Natural killer cell (primary cell): ENCODE measurements at regions not wholly inside any gene's neighbourhood (a gene's known extent, or its start where the extent isn't known, plus 50 kb on each side); places are given as distances from the start of the nearest gene placed in this dataset.

Source experiments
- ATAC-seq, 3 donors: fragments of 150-1000 bp in 2 of 3; fragments of 200-7000 bp in 1 of 3; cut with Tn5 transposase; 1 replicate in 1 of 3; 2 replicates in 2 of 3; pipeline ENCODE4 v1.10.0; 2021; ENCODE audit warnings: mild to moderate bottlenecking in 2 of 3, moderate library complexity in 2 of 3
- DNase-seq, 2 donors: peaks; one replicate each; pipeline versions ENCODE4 v3.0.0 to v3.0.0-alpha.2; 2013 to 2021; ENCODE audit warnings: mixed read lengths in 1 of 2
- H3K27ac ChIP-seq: one replicate; pipeline ENCODE4 v1.5.1; 2013; ENCODE audit warnings: mild to moderate bottlenecking, low read length
- H3K27me3 ChIP-seq: one replicate; pipeline ENCODE4 v1.6.1; 2013; ENCODE audit warnings: low read length; ENCODE audit not compliant: control insufficient read depth, insufficient read depth
- H3K36me3 ChIP-seq: one replicate; pipeline ENCODE4 v1.6.1; 2013; ENCODE audit warnings: low read length; ENCODE audit not compliant: control insufficient read depth, insufficient read depth
- H3K4me1 ChIP-seq: one replicate; pipeline ENCODE4 v1.6.1; 2013; ENCODE audit warnings: low read length; ENCODE audit not compliant: control insufficient read depth, insufficient read depth
- H3K4me3 ChIP-seq: one replicate; pipeline ENCODE4 v1.5.1; 2013; ENCODE audit warnings: low read length
- H3K9me3 ChIP-seq: one replicate; pipeline ENCODE4 v1.6.1; 2013; ENCODE audit warnings: low read length; ENCODE audit not compliant: control insufficient read depth, insufficient read depth
- H3K27ac Mint-ChIP-seq, 2 donors: one replicate each; pipeline ENCODE4 v1.8.0; 2022; ENCODE audit warnings: mild to moderate bottlenecking in 2 of 2, mixed read lengths in 2 of 2, moderate library complexity in 1 of 2
- H3K27me3 Mint-ChIP-seq, 2 donors: one replicate each; pipeline ENCODE4 v1.8.0; 2022; ENCODE audit warnings: low read depth in 2 of 2, mixed read lengths in 2 of 2
- H3K36me3 Mint-ChIP-seq: one replicate; pipeline ENCODE4 v1.8.0; 2022; ENCODE audit warnings: mixed read lengths
- H3K4me1 Mint-ChIP-seq, 2 donors: one replicate each; pipeline ENCODE4 v1.8.0; 2022; ENCODE audit warnings: mixed read lengths in 2 of 2
- H3K4me3 Mint-ChIP-seq: one replicate; pipeline ENCODE4 v1.8.0; 2022; ENCODE audit warnings: mild to moderate bottlenecking, moderate library complexity, mixed read lengths
- H3K9me3 Mint-ChIP-seq, 2 donors: one replicate each; pipeline ENCODE4 v1.8.0; 2022; ENCODE audit warnings: mixed read lengths in 2 of 2
- CTCF ChIP-seq: fragments of 200-600 bp; IDR thresholded peaks from one replicate; pipeline ENCODE4 v1.8.0; 2022; ENCODE audit warnings: antibody characterized with exemption
- WGBS: methylation state at CpG from one replicate; pipeline ENCODE4 v1.1.7; 2013; ENCODE audit warnings: missing lambda C conversion rate; ENCODE audit not compliant: insufficient coverage; 5-methylcytosine and 5-hydroxymethylcytosine counted together
- intact Hi-C: fragments of 100-400 bp; cut with micrococcal nuclease; formaldehyde crosslinking; loops from one replicate; pipeline ENCODE4 v1.14.2; 2022

GRCh38 chr4:36493251-36493650 lies 211.8 kb downstream of the DTHD1 start:
- H3K4me1 Mint-ChIP-seq = no peaks in the 10 kb centered on the region
- no peak for TF ChIP-seq CTCF
- Histone ChIP-seq H3K4me1 (no peaks in the 10 kb centered on the region), H3K36me3 (no peaks in the 10 kb centered on the region), H3K4me3 (no peak overlapping the region), H3K27me3 (no peaks in the 10 kb centered on the region), H3K27ac (no peak overlapping the region), H3K9me3 (no peaks in the 10 kb centered on the region)
- H3K9me3 Mint-ChIP-seq = no peaks in the 10 kb centered on the region
- H3K27me3 Mint-ChIP-seq = peaks cover 0 to 9% of the 10 kb centered on the region in 2 donors
- DNase-seq (no peak), ATAC-seq (no peak)
- no peak overlapping the region for H3K27ac Mint-ChIP-seq
- no peak overlapping the region for H3K4me3 Mint-ChIP-seq
- no CpG with 5 or more reads among the region's 1 CpG for WGBS
- intact Hi-C loops = no loop called here
- no peaks in the 10 kb centered on the region for H3K36me3 Mint-ChIP-seq

GRCh38 chr4:36494016-36494415 lies 212.6 kb downstream of the DTHD1 start:
- no peak for TF ChIP-seq CTCF
- peaks cover 0 to 9% of the 10 kb centered on the region in 2 donors for H3K27me3 Mint-ChIP-seq
- 100% methylated on average over 1 of the region's 2 CpGs for WGBS
- H3K4me3 Mint-ChIP-seq = no peak overlapping the region
- Histone ChIP-seq H3K36me3 (no peaks in the 10 kb centered on the region), H3K27me3 (no peaks in the 10 kb centered on the region), H3K27ac (no peak overlapping the region), H3K4me3 (no peak overlapping the region), H3K9me3 (no peaks in the 10 kb centered on the region), H3K4me1 (no peaks in the 10 kb centered on the region)
- intact Hi-C loops = no loop called here
- H3K36me3 Mint-ChIP-seq = no peaks in the 10 kb centered on the region
- no peak for ATAC-seq
- no peaks in the 10 kb centered on the region for H3K4me1 Mint-ChIP-seq
- no peaks in the 10 kb centered on the region for H3K9me3 Mint-ChIP-seq
- no peak overlapping the region for H3K27ac Mint-ChIP-seq
- DNase-seq = no peak

- Histone ChIP-seq H3K4me1 (no peaks in the 10 kb centered on the region), H3K4me3 (no peak overlapping the region), H3K27me3 (no peaks in the 10 kb centered on the region), H3K27ac (no peak overlapping the region), H3K9me3 (no peaks in the 10 kb centered on the region), H3K36me3 (no peaks in the 10 kb centered on the region)
- H3K4me1 Mint-ChIP-seq = no peaks in the 10 kb centered on the region
- DNase-seq = no peak
- H3K36me3 Mint-ChIP-seq = no peaks in the 10 kb centered on the region
- H3K27me3 Mint-ChIP-seq = peaks cover 0 to 9% of the 10 kb centered on the region in 2 donors
- H3K27ac Mint-ChIP-seq = no peak overlapping the region
- intact Hi-C loops = no loop called here
- ATAC-seq = no peak
- no peaks in the 10 kb centered on the region for H3K9me3 Mint-ChIP-seq
- no peak overlapping the region for H3K4me3 Mint-ChIP-seq
- 47% methylated on average over 2 of the region's 2 CpGs for WGBS
- TF ChIP-seq CTCF = no peak
These were observed 213.3 kb downstream of the DTHD1 start for GRCh38 chr4:36494747-36495146.

GRCh38 chr4:36502350-36502749 lies 220.9 kb downstream of the DTHD1 start:
- no peak overlapping the region for H3K4me3 Mint-ChIP-seq
- DNase-seq (no peak), ATAC-seq (no peak)
- no peaks in the 10 kb centered on the region for H3K4me1 Mint-ChIP-seq
- no peaks in the 10 kb centered on the region for H3K36me3 ChIP-seq
- peaks cover 0 to 5% of the 10 kb centered on the region in 2 donors for H3K9me3 Mint-ChIP-seq
- TF ChIP-seq CTCF = no peak
- H3K9me3 ChIP-seq = no peaks in the 10 kb centered on the region
- H3K27ac ChIP-seq = no peak overlapping the region
- H3K4me3 ChIP-seq = no peak overlapping the region
- no peaks in the 10 kb centered on the region for H3K4me1 ChIP-seq
- intact Hi-C loops = no loop called here
- H3K36me3 Mint-ChIP-seq = peaks cover 5% of the 10 kb centered on the region
- peaks cover 0 to 6% of the 10 kb centered on the region in 2 donors for H3K27me3 Mint-ChIP-seq
- no peak overlapping the region for H3K27ac Mint-ChIP-seq
- no peaks in the 10 kb centered on the region for H3K27me3 ChIP-seq
